ENCODE measurements at regions not wholly inside any gene's neighbourhood (a gene's known extent, or its start where the extent isn't known, plus 50 kb on each side); places are given as distances from the start of the nearest gene placed in this dataset.

DNA sequence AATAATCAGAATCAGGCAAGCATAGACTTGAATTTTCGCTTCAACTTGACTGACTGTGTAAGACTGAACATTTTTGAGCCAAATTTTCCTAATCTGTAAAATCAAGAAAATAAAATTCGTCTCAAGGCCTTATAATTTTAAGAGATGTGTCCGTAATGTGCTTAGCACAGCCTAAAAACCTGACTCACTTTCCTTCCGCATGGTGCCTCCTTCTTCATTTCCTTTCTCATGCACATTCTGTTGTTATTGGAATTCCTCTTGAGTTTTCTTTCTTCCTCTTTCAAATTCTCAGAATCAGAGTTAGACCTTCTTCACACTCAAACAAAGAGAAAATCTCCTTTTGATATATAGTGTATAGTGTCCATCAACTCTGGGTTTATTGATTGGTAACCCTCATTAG is 208.9 kb upstream of the SLIT2 start:
- Histone ChIP-seq H3K36me3 (no peaks in the 10 kb centered on the region), H3K4me3 (no peak overlapping the region), H3K4me1 (no peaks in the 10 kb centered on the region), H3K27me3 (no peaks in the 10 kb centered on the region), H3K27ac (no peak overlapping the region), H3K9me3 (no peaks in the 10 kb centered on the region)
- DNase-seq, result no peak
- TF ChIP-seq EP300 (IDR thresholded peaks at IDR 0.05) (no peak), POLR2A (IDR thresholded peaks at IDR 0.05) (no peak), POLR2AphosphoS5 (IDR thresholded peaks at IDR 0.05) (no peak)
- TF ChIP-seq, protein P1, sequence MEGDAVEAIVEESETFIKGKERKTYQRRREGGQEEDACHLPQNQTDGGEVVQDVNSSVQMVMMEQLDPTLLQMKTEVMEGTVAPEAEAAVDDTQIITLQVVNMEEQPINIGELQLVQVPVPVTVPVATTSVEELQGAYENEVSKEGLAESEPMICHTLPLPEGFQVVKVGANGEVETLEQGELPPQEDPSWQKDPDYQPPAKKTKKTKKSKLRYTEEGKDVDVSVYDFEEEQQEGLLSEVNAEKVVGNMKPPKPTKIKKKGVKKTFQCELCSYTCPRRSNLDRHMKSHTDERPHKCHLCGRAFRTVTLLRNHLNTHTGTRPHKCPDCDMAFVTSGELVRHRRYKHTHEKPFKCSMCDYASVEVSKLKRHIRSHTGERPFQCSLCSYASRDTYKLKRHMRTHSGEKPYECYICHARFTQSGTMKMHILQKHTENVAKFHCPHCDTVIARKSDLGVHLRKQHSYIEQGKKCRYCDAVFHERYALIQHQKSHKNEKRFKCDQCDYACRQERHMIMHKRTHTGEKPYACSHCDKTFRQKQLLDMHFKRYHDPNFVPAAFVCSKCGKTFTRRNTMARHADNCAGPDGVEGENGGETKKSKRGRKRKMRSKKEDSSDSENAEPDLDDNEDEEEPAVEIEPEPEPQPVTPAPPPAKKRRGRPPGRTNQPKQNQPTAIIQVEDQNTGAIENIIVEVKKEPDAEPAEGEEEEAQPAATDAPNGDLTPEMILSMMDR (IDR thresholded peaks at IDR 0.05), result no peak
- 72 to 73% methylated on average over 4 of the region's 4 CpGs for WGBS, 2 donors
- no peak for ATAC-seq (ENCODE audit: low FRiP score in 2 of 2)

DNA sequence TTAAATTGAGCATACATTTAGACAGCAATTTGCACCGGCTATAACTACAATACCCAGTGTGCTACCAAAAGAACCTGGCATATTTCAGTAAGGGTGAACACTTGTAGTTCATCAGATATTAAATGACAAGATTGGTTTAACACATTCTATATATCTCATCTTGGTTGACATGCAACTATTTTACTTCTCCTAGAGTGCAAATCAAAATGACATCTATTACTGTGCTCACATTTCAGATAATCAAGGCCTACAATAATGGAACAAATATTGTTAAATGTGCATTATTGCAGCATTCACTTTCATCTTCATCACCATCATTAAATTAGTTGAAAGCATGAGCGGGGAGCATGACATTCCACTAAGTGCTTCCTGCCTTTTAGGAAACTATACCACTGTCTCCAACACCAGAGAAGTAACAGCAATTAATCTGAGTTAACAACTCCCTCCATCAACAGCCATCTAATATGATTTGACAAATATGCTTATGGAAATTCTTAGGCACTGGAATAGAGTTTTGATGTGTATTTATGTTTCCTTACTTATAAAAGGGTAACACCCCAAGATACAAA is 209.8 kb upstream of the SLIT2 start:
- no peak overlapping the region for H3K27ac ChIP-seq
- 82 to 85% methylated on average over 2 of the region's 2 CpGs for WGBS, 2 donors
- ATAC-seq (ENCODE audit: low FRiP score in 2 of 2), result no peak
- no peaks in the 10 kb centered on the region for H3K9me3 ChIP-seq
- H3K4me3 ChIP-seq, result no peak overlapping the region
- H3K27me3 ChIP-seq, result no peaks in the 10 kb centered on the region
- H3K4me1 ChIP-seq, result no peaks in the 10 kb centered on the region
- no peaks in the 10 kb centered on the region for H3K36me3 ChIP-seq
- DNase-seq, result no peak
- TF ChIP-seq, protein P1 (IDR thresholded peaks at IDR 0.05), result no peak
- TF ChIP-seq EP300 (IDR thresholded peaks at IDR 0.05), result no peak
- TF ChIP-seq POLR2A (IDR thresholded peaks at IDR 0.05), result no peak
- TF ChIP-seq POLR2AphosphoS5 (IDR thresholded peaks at IDR 0.05), result no peak

DNA sequence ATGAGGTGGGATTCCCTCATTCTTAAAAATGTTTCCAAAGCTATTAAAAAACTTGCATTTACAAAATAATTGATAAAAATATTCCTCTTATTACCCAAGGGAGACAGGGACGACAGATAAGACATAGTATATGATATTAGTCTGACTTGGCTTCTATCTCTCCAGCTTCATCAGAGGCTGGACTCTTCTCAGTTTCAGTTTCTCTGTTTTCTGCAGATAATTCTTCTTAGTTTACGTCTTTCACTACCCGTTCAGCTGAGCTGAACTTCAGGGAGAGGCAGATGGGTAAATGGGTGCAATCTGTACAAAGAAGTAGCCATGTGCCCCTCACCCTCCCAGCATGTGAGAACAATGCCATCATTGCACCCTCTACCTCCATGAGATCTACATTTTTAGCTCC is 214.0 kb upstream of the SLIT2 start:
- TF ChIP-seq, protein P1 (IDR thresholded peaks at IDR 0.05), result no peak
- no peak for TF ChIP-seq POLR2A (IDR thresholded peaks at IDR 0.05)
- no peak for TF ChIP-seq POLR2AphosphoS5 (IDR thresholded peaks at IDR 0.05)
- Histone ChIP-seq H3K27ac (no peak overlapping the region), H3K36me3 (no peaks in the 10 kb centered on the region), H3K4me3 (no peak overlapping the region), H3K4me1 (no peaks in the 10 kb centered on the region), H3K27me3 (no peaks in the 10 kb centered on the region), H3K9me3 (no peaks in the 10 kb centered on the region)
- WGBS, 2 donors, result 74 to 79% methylated on average over 3 of the region's 3 CpGs
- ATAC-seq (ENCODE audit: low FRiP score in 2 of 2), result no peak
- DNase-seq, result no peak

DNA sequence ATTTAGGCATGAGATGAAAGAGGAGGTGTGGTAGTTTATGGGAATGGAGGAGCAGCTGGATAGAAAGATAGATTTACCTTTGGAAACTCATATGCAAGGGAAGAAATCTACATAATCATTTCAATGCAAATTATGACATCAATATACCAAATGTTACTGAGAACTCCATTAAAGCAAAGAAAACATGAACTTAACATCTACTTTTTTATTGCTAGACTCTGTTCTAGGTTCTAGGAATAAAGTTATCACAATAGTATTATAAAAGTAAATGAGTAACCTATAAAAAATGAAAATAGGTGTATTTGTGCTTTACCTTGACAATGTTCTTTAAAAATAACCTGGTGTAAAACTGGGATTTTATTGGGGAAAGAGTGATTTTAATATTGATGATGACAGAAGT is 221.6 kb upstream of the SLIT2 start:
- Histone ChIP-seq H3K4me3 (no peak overlapping the region), H3K36me3 (no peaks in the 10 kb centered on the region), H3K27me3 (no peaks in the 10 kb centered on the region), H3K9me3 (no peaks in the 10 kb centered on the region), H3K4me1 (no peaks in the 10 kb centered on the region), H3K27ac (no peak overlapping the region)
- DNase-seq (no peak), ATAC-seq (ENCODE audit: low FRiP score in 2 of 2) (no peak)
- TF ChIP-seq POLR2AphosphoS5 (IDR thresholded peaks at IDR 0.05) (no peak), EP300 (IDR thresholded peaks at IDR 0.05) (no peak), POLR2A (IDR thresholded peaks at IDR 0.05) (no peak)
- TF ChIP-seq, protein P1 (IDR thresholded peaks at IDR 0.05), result no peak

DNA sequence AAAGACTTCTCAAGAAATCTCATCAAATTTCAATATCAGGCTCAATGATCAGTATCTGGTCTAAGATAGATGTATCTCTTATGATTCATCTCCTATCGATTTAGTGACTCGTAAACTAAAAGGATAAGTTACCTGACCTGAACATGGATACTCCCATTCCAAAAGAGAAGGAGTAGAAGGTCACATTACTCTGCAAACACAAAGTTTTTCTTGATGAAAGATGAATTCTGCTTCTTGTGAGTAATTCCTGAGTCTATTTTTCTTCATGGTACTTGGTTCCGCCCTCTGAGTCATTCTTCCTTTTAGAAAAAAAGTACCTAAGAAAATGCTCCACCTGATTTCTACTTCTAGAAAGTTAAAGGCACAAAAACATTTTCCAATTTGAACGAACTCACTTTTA is 223.1 kb upstream of the SLIT2 start:
- Histone ChIP-seq H3K4me1 (no peaks in the 10 kb centered on the region), H3K36me3 (no peaks in the 10 kb centered on the region), H3K27ac (no peak overlapping the region), H3K4me3 (no peak overlapping the region), H3K27me3 (no peaks in the 10 kb centered on the region), H3K9me3 (no peaks in the 10 kb centered on the region)
- no peak for DNase-seq
- WGBS, 2 donors, result 84 to 85% methylated on average over 4 of the region's 4 CpGs
- no peak for ATAC-seq (ENCODE audit: low FRiP score in 2 of 2)
- TF ChIP-seq POLR2A (IDR thresholded peaks at IDR 0.05) (no peak), EP300 (IDR thresholded peaks at IDR 0.05) (no peak), POLR2AphosphoS5 (IDR thresholded peaks at IDR 0.05) (no peak)
- TF ChIP-seq, protein P1 (IDR thresholded peaks at IDR 0.05), result no peak
